ENCODE measurements at regions not wholly inside any gene's neighbourhood (a gene's known extent, or its start where the extent isn't known, plus 50 kb on each side); places are given as distances from the start of the nearest gene placed in this dataset.

DNA sequence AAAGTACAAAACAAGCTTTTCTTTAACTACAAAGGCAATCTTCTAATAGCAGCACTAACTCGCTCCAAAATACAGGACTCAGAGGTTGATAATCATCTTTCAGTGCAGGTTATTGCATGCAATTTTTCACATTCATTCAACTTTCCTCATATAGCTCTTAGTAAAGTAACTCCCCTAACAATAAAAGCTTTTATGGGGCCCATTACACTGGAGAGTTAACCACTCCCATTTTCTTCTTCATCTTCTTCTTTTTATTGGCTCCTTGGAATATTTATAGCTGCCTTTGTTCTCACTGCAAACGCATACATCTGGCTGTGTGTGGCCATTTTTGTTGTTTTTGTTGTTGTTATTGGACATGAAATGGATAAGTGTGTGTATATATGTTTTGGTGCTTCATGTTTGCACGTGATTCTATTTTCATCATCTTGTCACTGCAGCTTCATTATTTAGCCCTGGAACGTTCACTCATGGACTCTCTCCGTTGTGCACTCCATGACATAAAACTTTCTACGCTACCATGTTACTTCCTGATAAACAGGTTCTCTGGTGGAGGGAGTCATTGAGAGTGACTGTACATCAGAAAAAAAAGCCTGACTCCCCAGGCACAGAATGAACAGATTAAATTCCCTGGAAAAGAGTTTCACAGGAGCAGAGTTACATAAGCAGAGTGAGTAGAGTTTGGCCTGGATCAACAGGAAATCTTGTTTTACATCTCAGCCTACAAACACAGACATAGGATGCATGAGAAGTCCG lies 236.4 kb upstream of the SP4 start:
- TF ChIP-seq, protein P1, sequence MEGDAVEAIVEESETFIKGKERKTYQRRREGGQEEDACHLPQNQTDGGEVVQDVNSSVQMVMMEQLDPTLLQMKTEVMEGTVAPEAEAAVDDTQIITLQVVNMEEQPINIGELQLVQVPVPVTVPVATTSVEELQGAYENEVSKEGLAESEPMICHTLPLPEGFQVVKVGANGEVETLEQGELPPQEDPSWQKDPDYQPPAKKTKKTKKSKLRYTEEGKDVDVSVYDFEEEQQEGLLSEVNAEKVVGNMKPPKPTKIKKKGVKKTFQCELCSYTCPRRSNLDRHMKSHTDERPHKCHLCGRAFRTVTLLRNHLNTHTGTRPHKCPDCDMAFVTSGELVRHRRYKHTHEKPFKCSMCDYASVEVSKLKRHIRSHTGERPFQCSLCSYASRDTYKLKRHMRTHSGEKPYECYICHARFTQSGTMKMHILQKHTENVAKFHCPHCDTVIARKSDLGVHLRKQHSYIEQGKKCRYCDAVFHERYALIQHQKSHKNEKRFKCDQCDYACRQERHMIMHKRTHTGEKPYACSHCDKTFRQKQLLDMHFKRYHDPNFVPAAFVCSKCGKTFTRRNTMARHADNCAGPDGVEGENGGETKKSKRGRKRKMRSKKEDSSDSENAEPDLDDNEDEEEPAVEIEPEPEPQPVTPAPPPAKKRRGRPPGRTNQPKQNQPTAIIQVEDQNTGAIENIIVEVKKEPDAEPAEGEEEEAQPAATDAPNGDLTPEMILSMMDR (conservative IDR thresholded peaks at IDR 0.05; ENCODE audit: low read depth, low read length) = no peak
- no peak for TF ChIP-seq EZH2 (IDR thresholded peaks at IDR 0.05; ENCODE audit: low read length, unreplicated experiment)
- TF ChIP-seq EZH2phosphoT487 (IDR thresholded peaks at IDR 0.05; ENCODE audit: borderline replicate concordance, low read length) = no peak
